Neutrophil (primary cell): ENCODE measurements at regions not wholly inside any gene's neighbourhood (a gene's known extent, or its start where the extent isn't known, plus 50 kb on each side); places are given as distances from the start of the nearest gene placed in this dataset.

ENCODE experiments used
- H3K27ac ChIP-seq: fragments of 200-600 bp; sonication (generic); 2 replicates; pipeline ENCODE4 v1.5.1; 2016; ENCODE audit warnings: mild to moderate bottlenecking, moderate library complexity
- H3K27me3 ChIP-seq: fragments of 200-600 bp; sonication (generic); 2 replicates; pipeline ENCODE4 v1.6.0; 2016; ENCODE audit warnings: mild to moderate bottlenecking
- H3K36me3 ChIP-seq: fragments of 200-600 bp; sonication (generic); 2 replicates; pipeline ENCODE4 v1.5.1; 2017
- H3K4me1 ChIP-seq, 2 experiments: fragments of 200-600 bp in 1 of 2; sonication (generic) in 1 of 2; 1 replicate in 1 of 2; 2 replicates in 1 of 2; pipeline versions ENCODE4 v1.5.1 to v1.6.1; 2013 to 2016; ENCODE audit warnings: low read depth in 1 of 2, low read length in 1 of 2, mild to moderate bottlenecking in 1 of 2, moderate library complexity in 1 of 2; ENCODE audit not compliant: control insufficient read depth in 1 of 2, insufficient read depth in 1 of 2
- H3K4me3 ChIP-seq, 2 experiments: fragments of 200-600 bp in 1 of 2; sonication (generic) in 1 of 2; 1 replicate in 1 of 2; 2 replicates in 1 of 2; pipeline ENCODE4 v1.5.1; 2013 to 2016; ENCODE audit warnings: low read depth in 1 of 2, low read length in 1 of 2, mild to moderate bottlenecking in 1 of 2, moderate library complexity in 1 of 2
- H3K9me3 ChIP-seq: fragments of 200-600 bp; sonication (generic); 2 replicates; pipeline ENCODE4 v1.5.1; 2016
- TF ChIP-seq, protein P1 (sequence below): fragments of 200-600 bp; sonication (generic); IDR thresholded peaks from 2 replicates; pipeline ENCODE4 v1.5.1; 2016; ENCODE audit warnings: antibody characterized with exemption

DNA sequence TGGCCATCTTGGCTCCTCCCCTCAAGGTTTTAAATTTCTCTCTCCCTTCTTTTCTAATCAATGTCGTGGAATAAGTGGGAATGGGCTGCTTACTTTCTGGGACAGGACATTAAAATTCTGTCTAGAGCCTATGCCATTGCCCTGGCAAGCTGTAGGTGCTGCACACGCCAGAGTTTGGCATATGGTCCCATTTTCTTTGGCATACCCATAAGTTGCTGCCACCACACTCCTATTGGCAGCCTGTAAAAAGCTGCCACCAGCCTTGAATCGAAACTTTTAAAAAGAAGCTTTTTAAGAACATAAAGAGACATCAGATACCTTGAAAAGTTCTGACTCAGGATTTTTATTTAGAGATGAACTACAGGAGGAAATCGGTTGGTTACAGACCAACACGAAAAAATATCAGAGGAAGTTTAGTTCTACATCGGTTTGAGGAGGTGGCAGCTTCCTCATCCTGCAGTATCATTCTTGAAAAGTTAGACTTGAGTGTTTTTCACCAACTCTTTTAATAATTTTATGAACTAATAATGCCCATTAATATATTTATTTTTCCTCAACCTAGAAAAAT, 517.8 kb upstream of the ANO5 start:
- H3K4me1 ChIP-seq, result no peaks in the 10 kb centered on the region
- no peak overlapping the region for H3K27ac ChIP-seq
- no peaks in the 10 kb centered on the region for H3K36me3 ChIP-seq
- no peaks in the 10 kb centered on the region for H3K9me3 ChIP-seq
- TF ChIP-seq, protein P1, sequence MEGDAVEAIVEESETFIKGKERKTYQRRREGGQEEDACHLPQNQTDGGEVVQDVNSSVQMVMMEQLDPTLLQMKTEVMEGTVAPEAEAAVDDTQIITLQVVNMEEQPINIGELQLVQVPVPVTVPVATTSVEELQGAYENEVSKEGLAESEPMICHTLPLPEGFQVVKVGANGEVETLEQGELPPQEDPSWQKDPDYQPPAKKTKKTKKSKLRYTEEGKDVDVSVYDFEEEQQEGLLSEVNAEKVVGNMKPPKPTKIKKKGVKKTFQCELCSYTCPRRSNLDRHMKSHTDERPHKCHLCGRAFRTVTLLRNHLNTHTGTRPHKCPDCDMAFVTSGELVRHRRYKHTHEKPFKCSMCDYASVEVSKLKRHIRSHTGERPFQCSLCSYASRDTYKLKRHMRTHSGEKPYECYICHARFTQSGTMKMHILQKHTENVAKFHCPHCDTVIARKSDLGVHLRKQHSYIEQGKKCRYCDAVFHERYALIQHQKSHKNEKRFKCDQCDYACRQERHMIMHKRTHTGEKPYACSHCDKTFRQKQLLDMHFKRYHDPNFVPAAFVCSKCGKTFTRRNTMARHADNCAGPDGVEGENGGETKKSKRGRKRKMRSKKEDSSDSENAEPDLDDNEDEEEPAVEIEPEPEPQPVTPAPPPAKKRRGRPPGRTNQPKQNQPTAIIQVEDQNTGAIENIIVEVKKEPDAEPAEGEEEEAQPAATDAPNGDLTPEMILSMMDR, result no peak
- H3K27me3 ChIP-seq, result no peaks in the 10 kb centered on the region
- no peak overlapping the region for H3K4me3 ChIP-seq

DNA sequence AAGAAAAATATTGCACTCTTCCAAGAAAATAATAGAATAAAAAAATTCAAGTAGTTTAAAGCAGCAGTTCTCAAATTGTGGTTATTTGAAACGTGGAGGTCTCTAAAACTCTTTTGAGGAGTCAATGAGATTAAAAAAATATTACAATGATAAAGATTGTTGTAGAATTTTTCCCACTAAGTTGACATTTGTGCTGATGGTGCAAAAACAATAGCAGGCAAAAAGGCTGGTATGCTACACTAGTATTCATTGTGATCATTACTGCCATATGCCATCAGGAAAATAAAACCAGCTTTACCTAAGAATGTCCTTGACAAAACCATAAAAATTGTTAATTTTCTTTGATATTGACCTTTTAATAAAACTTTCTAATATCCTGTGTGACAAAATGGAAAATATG, 505.2 kb upstream of the ANO5 start:
- no peak overlapping the region for H3K27ac ChIP-seq
- H3K4me1 ChIP-seq, result no peaks in the 10 kb centered on the region
- H3K27me3 ChIP-seq, result no peaks in the 10 kb centered on the region
- H3K9me3 ChIP-seq, result no peaks in the 10 kb centered on the region
- H3K36me3 ChIP-seq, result no peaks in the 10 kb centered on the region
- no peak overlapping the region for H3K4me3 ChIP-seq
- TF ChIP-seq, protein P1, result no peak

DNA sequence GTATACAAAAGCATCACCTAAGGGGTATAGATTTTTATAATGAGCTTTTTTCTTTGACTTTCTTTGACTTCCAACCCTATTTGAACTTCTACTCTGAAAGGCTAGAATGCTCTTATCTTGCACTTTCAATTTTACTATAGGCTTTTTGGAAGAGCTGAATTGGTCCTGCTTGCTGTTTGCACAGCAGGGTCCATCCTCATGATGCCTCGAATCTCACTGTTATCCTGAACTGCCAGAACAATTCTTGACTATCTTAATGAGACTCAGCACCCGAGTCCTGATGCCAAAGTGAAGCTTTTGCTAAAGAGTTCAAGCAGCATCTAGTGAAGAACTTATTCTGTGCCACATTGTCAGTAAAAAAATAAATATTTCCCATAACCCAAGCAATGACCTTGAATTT, 488.3 kb upstream of the ANO5 start:
- no peak overlapping the region for H3K27ac ChIP-seq
- no peaks in the 10 kb centered on the region for H3K9me3 ChIP-seq
- H3K36me3 ChIP-seq, result no peaks in the 10 kb centered on the region
- no peak overlapping the region for H3K4me3 ChIP-seq
- no peaks in the 10 kb centered on the region for H3K27me3 ChIP-seq
- TF ChIP-seq, protein P1, result no peak
- no peaks in the 10 kb centered on the region for H3K4me1 ChIP-seq

DNA sequence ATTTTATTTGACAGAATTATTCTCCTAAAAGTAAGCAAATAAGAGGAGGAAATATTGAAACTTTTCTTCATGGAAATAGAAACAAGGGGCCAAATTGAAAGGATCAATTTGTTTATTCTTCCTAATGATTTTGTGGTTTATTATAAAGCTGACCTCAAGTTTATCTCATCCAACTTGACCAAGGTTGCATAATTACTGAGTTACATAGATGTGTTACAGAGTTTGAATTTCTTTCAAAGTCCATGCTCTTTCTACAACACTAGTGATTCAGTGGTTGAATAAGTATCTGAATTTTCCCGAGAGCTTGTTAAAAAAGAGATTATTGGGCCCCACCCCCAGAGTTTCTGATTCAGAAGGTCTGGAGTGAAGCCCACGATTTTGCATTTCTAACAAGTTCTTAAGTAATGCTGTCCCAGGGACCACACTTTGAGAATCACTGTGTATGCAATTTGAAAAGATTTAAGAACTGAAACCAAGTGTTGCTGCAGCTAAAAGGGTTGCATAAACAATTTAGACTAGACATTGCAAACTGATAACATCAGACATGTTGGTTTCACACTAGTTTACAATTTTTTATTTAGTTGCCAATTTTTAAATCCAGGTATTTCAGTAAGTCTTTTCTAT, 485.7 kb upstream of the ANO5 start:
- no peaks in the 10 kb centered on the region for H3K27me3 ChIP-seq
- no peaks in the 10 kb centered on the region for H3K36me3 ChIP-seq
- TF ChIP-seq, protein P1, result no peak
- H3K9me3 ChIP-seq, result no peaks in the 10 kb centered on the region
- H3K4me3 ChIP-seq, result no peak overlapping the region
- H3K4me1 ChIP-seq, result no peaks in the 10 kb centered on the region
- no peak overlapping the region for H3K27ac ChIP-seq

DNA sequence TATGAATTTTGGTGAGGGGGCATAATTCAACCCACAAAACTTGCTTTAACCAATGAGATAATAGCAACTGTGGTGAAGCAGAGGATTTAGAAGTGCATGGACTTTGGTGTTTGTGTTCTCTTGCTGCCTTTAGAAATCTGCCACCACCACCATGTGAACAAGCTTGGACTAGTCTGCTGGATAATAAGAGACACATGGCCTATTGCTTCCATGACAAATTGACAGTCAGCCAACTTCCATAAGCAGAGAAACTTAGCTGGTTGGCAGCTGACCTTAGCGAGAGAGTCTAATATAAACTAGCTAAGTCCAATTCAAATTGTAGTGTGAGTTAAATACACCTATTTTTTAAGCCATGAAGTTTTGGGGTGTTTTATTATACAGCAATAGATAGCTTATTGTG, 482.1 kb upstream of the ANO5 start:
- no peaks in the 10 kb centered on the region for H3K4me1 ChIP-seq
- no peak overlapping the region for H3K27ac ChIP-seq
- H3K36me3 ChIP-seq, result no peaks in the 10 kb centered on the region
- TF ChIP-seq, protein P1, result no peak
- H3K9me3 ChIP-seq, result no peaks in the 10 kb centered on the region
- no peaks in the 10 kb centered on the region for H3K27me3 ChIP-seq
- H3K4me3 ChIP-seq, result no peak overlapping the region
